ENCODE measurements at regions not wholly inside any gene's neighbourhood (a gene's known extent, or its start where the extent isn't known, plus 50 kb on each side); places are given as distances from the start of the nearest gene placed in this dataset.

DNA sequence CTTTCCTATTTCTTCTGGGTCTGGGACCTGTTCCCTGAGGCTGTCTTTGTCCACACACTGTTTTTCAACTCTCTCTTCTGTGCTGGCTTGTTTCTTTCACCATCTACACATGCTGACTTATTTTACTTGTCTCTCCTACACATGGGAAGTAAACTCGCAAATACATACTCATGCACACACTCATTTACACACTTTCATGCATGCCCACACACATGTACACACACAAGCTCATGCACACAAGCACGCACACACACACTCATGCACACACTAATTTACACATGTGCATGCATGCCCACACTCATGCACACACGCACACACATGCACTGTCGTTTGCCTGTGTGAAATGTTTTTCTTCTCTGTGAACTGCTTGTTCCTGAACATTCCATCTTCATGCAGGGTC lies 169.0 kb downstream of the IRX2 start:
- TF ChIP-seq, protein P1, sequence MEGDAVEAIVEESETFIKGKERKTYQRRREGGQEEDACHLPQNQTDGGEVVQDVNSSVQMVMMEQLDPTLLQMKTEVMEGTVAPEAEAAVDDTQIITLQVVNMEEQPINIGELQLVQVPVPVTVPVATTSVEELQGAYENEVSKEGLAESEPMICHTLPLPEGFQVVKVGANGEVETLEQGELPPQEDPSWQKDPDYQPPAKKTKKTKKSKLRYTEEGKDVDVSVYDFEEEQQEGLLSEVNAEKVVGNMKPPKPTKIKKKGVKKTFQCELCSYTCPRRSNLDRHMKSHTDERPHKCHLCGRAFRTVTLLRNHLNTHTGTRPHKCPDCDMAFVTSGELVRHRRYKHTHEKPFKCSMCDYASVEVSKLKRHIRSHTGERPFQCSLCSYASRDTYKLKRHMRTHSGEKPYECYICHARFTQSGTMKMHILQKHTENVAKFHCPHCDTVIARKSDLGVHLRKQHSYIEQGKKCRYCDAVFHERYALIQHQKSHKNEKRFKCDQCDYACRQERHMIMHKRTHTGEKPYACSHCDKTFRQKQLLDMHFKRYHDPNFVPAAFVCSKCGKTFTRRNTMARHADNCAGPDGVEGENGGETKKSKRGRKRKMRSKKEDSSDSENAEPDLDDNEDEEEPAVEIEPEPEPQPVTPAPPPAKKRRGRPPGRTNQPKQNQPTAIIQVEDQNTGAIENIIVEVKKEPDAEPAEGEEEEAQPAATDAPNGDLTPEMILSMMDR (IDR thresholded peaks at IDR 0.05), result no peak
- no peak for TF ChIP-seq POLR2A (IDR thresholded peaks at IDR 0.05)

Measured in ovary (tissue), 3 donors.